ENCODE measurements at regions not wholly inside any gene's neighbourhood (a gene's known extent, or its start where the extent isn't known, plus 50 kb on each side); places are given as distances from the start of the nearest gene placed in this dataset.
A peak's percentile ranks its signal among the peaks of the same experiment; 100 is the strongest.

- no peak for TF ChIP-seq CTCF (conservative IDR thresholded peaks at IDR 0.05; ENCODE audit: low read depth, low read length)
- peak; percentile 37 for DNase-seq (ENCODE audit: low read depth)
- no peak overlapping the region for H3K4me3 ChIP-seq (ENCODE audit: low read depth, low read length)
These were observed 1193.3 kb downstream of the FLRT2 start for GRCh38 chr14:86723254-86723624.

GRCh38 chr14:86722612-86723253, 1192.8 kb downstream of the FLRT2 start:
- H3K4me3 ChIP-seq (ENCODE audit: low read depth, low read length): no peak overlapping the region
- DNase-seq (ENCODE audit: low read depth): peak; percentile 16
- TF ChIP-seq CTCF (conservative IDR thresholded peaks at IDR 0.05; ENCODE audit: low read depth, low read length): no peak

- no peak overlapping the region for H3K4me3 ChIP-seq (ENCODE audit: low read depth, low read length)
- no peak for DNase-seq (ENCODE audit: low read depth)
- TF ChIP-seq CTCF (conservative IDR thresholded peaks at IDR 0.05; ENCODE audit: low read depth, low read length): no peak
These were observed 1184.6 kb downstream of the FLRT2 start for GRCh38 chr14:86714575-86714974.

- no peak for TF ChIP-seq CTCF (conservative IDR thresholded peaks at IDR 0.05; ENCODE audit: low read depth, low read length)
- DNase-seq (ENCODE audit: low read depth): no peak
- H3K4me3 ChIP-seq (ENCODE audit: low read depth, low read length): no peak overlapping the region
These were observed 1184.2 kb downstream of the FLRT2 start for GRCh38 chr14:86714153-86714552.

- H3K4me3 ChIP-seq (ENCODE audit: low read depth, low read length): no peak overlapping the region
- no peak for DNase-seq (ENCODE audit: low read depth)
- TF ChIP-seq CTCF (conservative IDR thresholded peaks at IDR 0.05; ENCODE audit: low read depth, low read length): no peak
These were observed 1182.8 kb downstream of the FLRT2 start for GRCh38 chr14:86712727-86713126.

- H3K4me3 ChIP-seq (ENCODE audit: low read depth, low read length): no peak overlapping the region
- no peak for TF ChIP-seq CTCF (conservative IDR thresholded peaks at IDR 0.05; ENCODE audit: low read depth, low read length)
- DNase-seq (ENCODE audit: low read depth): no peak
These were observed 1182.2 kb downstream of the FLRT2 start for GRCh38 chr14:86712176-86712575.

GRCh38 chr14:86708846-86709339, 1178.9 kb downstream of the FLRT2 start:
- no peak for DNase-seq (ENCODE audit: low read depth)
- no peak for TF ChIP-seq CTCF (conservative IDR thresholded peaks at IDR 0.05; ENCODE audit: low read depth, low read length)
- H3K4me3 ChIP-seq (ENCODE audit: low read depth, low read length): no peak overlapping the region
